H1 (cell line): ENCODE measurements at regions not wholly inside any gene's neighbourhood (a gene's known extent, or its start where the extent isn't known, plus 50 kb on each side); places are given as distances from the start of the nearest gene placed in this dataset.

Experiments used
- CTCF ChIA-PET: fragments of 300-600 bp; sonication (Branson Sonifier 250); formaldehyde crosslinking; loops from one replicate; lab custom pipeline; 2021; ENCODE audit not compliant: partially characterized antibody; lab: Charles Lee
- POLR2A ChIA-PET: fragments of 300-600 bp; sonication (Branson Sonifier 250); formaldehyde crosslinking; loops from one replicate; lab custom pipeline; 2021; ENCODE audit warnings: inconsistent platforms; ENCODE audit not compliant: partially characterized antibody; lab: Charles Lee
- DNase-seq, 2 experiments: peaks; one replicate each; pipeline versions ENCODE4 v3.0.0 to v3.0.0-alpha.2; 2010 to 2022; ENCODE audit warnings: low spot score in 2 of 2, low read depth in 1 of 2, mixed read lengths in 1 of 2
- FAIRE-seq: peaks from 2 replicates; lab custom pipeline; 2011; peaks lifted over from hg19 to GRCh38; lab: Jason Lieb, UNC
- H2AFZ ChIP-seq: 2 replicates; pipeline ENCODE4 v1.8.1; 2012; ENCODE audit warnings: low read length, inconsistent platforms
- H2AK5ac ChIP-seq: 2 replicates; pipeline ENCODE4 v1.6.1; 2013; ENCODE audit warnings: low read depth, low read length
- H2BK120ac ChIP-seq: replicated peaks from 2 replicates; pipeline ENCODE3; 2013; ENCODE audit warnings: low read depth, low read length, inconsistent platforms
- H2BK12ac ChIP-seq: 2 replicates; pipeline ENCODE4 v1.6.1; 2013; ENCODE audit warnings: low read depth, low read length
- H2BK15ac ChIP-seq: 2 replicates; pipeline ENCODE4 v1.6.1; 2013; ENCODE audit warnings: low read length
- H2BK20ac ChIP-seq: 2 replicates; pipeline ENCODE4 v1.6.1; 2013; ENCODE audit warnings: low read length
- H2BK5ac ChIP-seq: 2 replicates; pipeline ENCODE4 v1.6.1; 2013; ENCODE audit warnings: low read depth, low read length
- H3K14ac ChIP-seq: 2 replicates; pipeline ENCODE4 v1.6.1; 2013; ENCODE audit warnings: inconsistent platforms; ENCODE audit not compliant: insufficient read length
- H3K18ac ChIP-seq: 2 replicates; pipeline ENCODE4 v1.6.1; 2013; ENCODE audit warnings: low read length; ENCODE audit errors: extremely low read depth
- H3K23ac ChIP-seq: 2 replicates; pipeline ENCODE4 v1.6.1; 2013; ENCODE audit warnings: inconsistent platforms; ENCODE audit not compliant: insufficient read length
- H3K23me2 ChIP-seq: 2 replicates; pipeline ENCODE4 v1.6.1; 2013; ENCODE audit warnings: low read depth, low read length
- H3K27ac ChIP-seq: 2 replicates; pipeline ENCODE4 v1.6.1; 2011; ENCODE audit warnings: low read depth, low read length, inconsistent platforms
- H3K27me3 ChIP-seq, 4 experiments: replicated peaks in 1 of 4; 1 replicate in 1 of 4; 2 replicates in 3 of 4; pipeline versions ENCODE4 v1.6.1 to v1.8.1; 2011 to 2013; ENCODE audit warnings: low read length in 3 of 4, mild to moderate bottlenecking in 3 of 4, inconsistent platforms in 2 of 4, mixed read lengths in 2 of 4, moderate library complexity in 1 of 4; ENCODE audit not compliant: control insufficient read depth in 3 of 4, insufficient read depth in 3 of 4; ENCODE audit errors: extremely low read depth in 1 of 4
- H3K36me3 ChIP-seq, 4 experiments: 2 replicates each; pipeline versions ENCODE4 v1.6.1 to v1.8.1; 2011 to 2013; ENCODE audit warnings: mild to moderate bottlenecking in 4 of 4, low read length in 3 of 4, moderate library complexity in 2 of 4, control low read depth in 1 of 4, inconsistent platforms in 1 of 4; ENCODE audit not compliant: insufficient read depth in 4 of 4, control insufficient read depth in 2 of 4
- H3K4ac ChIP-seq: replicated peaks from 2 replicates; pipeline ENCODE3; 2013; ENCODE audit warnings: low read length, low read depth, mixed read lengths, inconsistent platforms; ENCODE audit not compliant: insufficient read length
- H3K4me1 ChIP-seq, 4 experiments: replicated peaks in 1 of 4; 1 replicate in 1 of 4; 2 replicates in 3 of 4; pipeline versions ENCODE4 v1.6.1 to v1.8.1; 2011 to 2013; ENCODE audit warnings: low read length in 3 of 4, inconsistent platforms in 2 of 4, mixed read lengths in 1 of 4; ENCODE audit not compliant: insufficient read depth in 4 of 4, control insufficient read depth in 3 of 4
- H3K4me2 ChIP-seq, 2 experiments: 2 replicates each; pipeline versions ENCODE4 v1.6.1 to v1.8.1; 2011 to 2013; ENCODE audit warnings: low read depth in 2 of 2, low read length in 2 of 2, control low read depth in 1 of 2, inconsistent platforms in 1 of 2, mild to moderate bottlenecking in 1 of 2; ENCODE audit not compliant: insufficient read depth in 1 of 2
- H3K4me3 ChIP-seq, 4 experiments: fragments of 200-600, 300-600 bp in 1 of 4; sonication (generic), shearing (Covaris generic), sonication (Bioruptor Twin) in 1 of 4; 2 replicates each; pipeline versions ENCODE4 v1.5.1 to v1.8.1; 2011 to 2016; ENCODE audit warnings: low read length in 4 of 4, low read depth in 3 of 4, control low read depth in 2 of 4, inconsistent platforms in 2 of 4, mild to moderate bottlenecking in 2 of 4, mixed read lengths in 1 of 4, moderate library complexity in 1 of 4; ENCODE audit not compliant: insufficient read depth in 2 of 4; ENCODE audit errors: extremely low read depth in 1 of 4
- H3K56ac ChIP-seq: replicated peaks from 2 replicates; pipeline ENCODE3; 2013; ENCODE audit warnings: low read depth, mild to moderate bottlenecking, mixed read lengths, low read length, inconsistent platforms; ENCODE audit not compliant: insufficient read length
- H3K79me1 ChIP-seq: 2 replicates; pipeline ENCODE4 v1.6.1; 2013; ENCODE audit warnings: low read depth, low read length, control low read depth
- H3K79me2 ChIP-seq, 2 experiments: 2 replicates each; pipeline versions ENCODE4 v1.6.1 to v1.8.1; 2012 to 2013; ENCODE audit warnings: low read length in 2 of 2, mild to moderate bottlenecking in 2 of 2, inconsistent platforms in 1 of 2; ENCODE audit not compliant: insufficient read depth in 2 of 2, control insufficient read depth in 1 of 2
- H3K9ac ChIP-seq, 4 experiments: replicated peaks in 1 of 4; 1 replicate in 1 of 4; 2 replicates in 3 of 4; pipeline versions ENCODE4 v1.6.1 to v1.8.1; 2011 to 2013; ENCODE audit warnings: low read depth in 3 of 4, low read length in 3 of 4, control low read depth in 2 of 4, mild to moderate bottlenecking in 2 of 4, moderate library complexity in 2 of 4, inconsistent platforms in 1 of 4; ENCODE audit errors: extremely low read depth in 1 of 4
- H3K9me3 ChIP-seq, 2 experiments: 2 replicates each; pipeline versions ENCODE4 v1.6.1 to v1.8.1; 2012 to 2013; ENCODE audit warnings: mild to moderate bottlenecking in 2 of 2, moderate library complexity in 2 of 2, control low read depth in 1 of 2, inconsistent platforms in 1 of 2, low read depth in 1 of 2, low read length in 1 of 2, mixed read lengths in 1 of 2; ENCODE audit not compliant: insufficient read depth in 2 of 2
- H4K20me1 ChIP-seq, 2 experiments: replicated peaks in 1 of 2; 2 replicates each; pipeline versions ENCODE3 to v1.8.1; 2011 to 2013; ENCODE audit warnings: inconsistent platforms in 2 of 2, low read length in 2 of 2, mild to moderate bottlenecking in 1 of 2; ENCODE audit not compliant: insufficient read depth in 2 of 2, control insufficient read depth in 1 of 2
- H4K5ac ChIP-seq: 2 replicates; pipeline ENCODE4 v1.6.1; 2013; ENCODE audit warnings: low read length, low read depth, mixed read lengths, inconsistent platforms; ENCODE audit not compliant: insufficient read length
- H4K8ac ChIP-seq: 2 replicates; pipeline ENCODE4 v1.8.0; 2013; ENCODE audit warnings: mild to moderate bottlenecking, moderate library complexity, low read length, inconsistent platforms; ENCODE audit not compliant: insufficient read depth; ENCODE audit errors: extremely low read depth
- H4K91ac ChIP-seq: replicated peaks from 2 replicates; pipeline ENCODE3; 2013; ENCODE audit warnings: low read length, mixed read lengths, inconsistent platforms; ENCODE audit not compliant: insufficient read length
- HDAC6 ChIP-seq: IDR thresholded peaks from one replicate; pipeline ENCODE4 v1.7.1; 2012; ENCODE audit warnings: low read depth, mild to moderate bottlenecking, inconsistent platforms, low read length, moderate library complexity
- MAFK ChIP-seq: IDR thresholded peaks from 2 replicates; pipeline ENCODE4 v1.6.1; 2012; ENCODE audit warnings: low read depth, mild to moderate bottlenecking, improper control_type of control experiment, low read length
- WGBS, 2 experiments: shearing (Covaris generic) in 1 of 2; methylation state at CpG; one replicate each; pipeline versions ENCODE4 v1.1.6 to v1.1.7; 2013 to 2015; ENCODE audit warnings: low lambda C conversion rate in 2 of 2, mixed read lengths in 2 of 2, inconsistent platforms in 1 of 2, low coverage in 1 of 2, missing lambda C conversion rate in 1 of 2; ENCODE audit not compliant: insufficient replicate concordance in 2 of 2, insufficient coverage in 1 of 2, insufficient read length in 1 of 2; ENCODE audit errors: extremely low coverage in 1 of 2, missing lambda C conversion rate in 1 of 2; 5-methylcytosine and 5-hydroxymethylcytosine counted together
- TF ChIP-seq, protein P1 (sequence below): IDR thresholded peaks from 2 replicates; pipeline ENCODE4 v1.6.1; 2012; ENCODE audit warnings: inconsistent platforms

DNA sequence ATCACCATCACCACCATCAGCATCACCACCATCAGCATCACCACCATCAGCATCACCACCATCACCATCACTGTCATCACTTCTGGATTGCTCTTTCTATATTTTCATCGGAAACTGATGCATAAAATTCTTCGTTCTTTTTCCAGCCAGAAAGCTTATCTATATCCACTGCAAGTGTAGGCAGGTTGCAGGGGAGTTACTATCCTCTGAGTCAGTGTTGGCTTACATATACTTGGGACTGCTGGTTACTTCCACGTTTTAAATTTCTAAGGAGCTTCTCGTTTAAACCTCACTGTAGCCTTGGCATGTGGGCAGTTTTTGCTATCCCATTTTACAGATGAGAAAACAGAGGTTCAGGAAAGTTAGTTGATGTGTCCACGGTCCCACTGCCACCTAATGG lies 66.1 kb downstream of the FOXL3 start:
- no peak overlapping the region for H4K8ac ChIP-seq
- H3K18ac ChIP-seq = no peak overlapping the region
- H3K9ac ChIP-seq = no peak overlapping the region
- H4K5ac ChIP-seq = no peak overlapping the region
- H3K4me3 ChIP-seq = no peak overlapping the region
- H3K4me2 ChIP-seq = no peak overlapping the region
- no peaks in the 10 kb centered on the region for H3K27me3 ChIP-seq
- H2BK15ac ChIP-seq = no peak overlapping the region
- no peak overlapping the region for H2AK5ac ChIP-seq
- H3K4me1 ChIP-seq = no peaks in the 10 kb centered on the region; a peak in 3 of 7 replicates
- H3K56ac ChIP-seq = no peak overlapping the region
- FAIRE-seq (no peak), DNase-seq (no peak)
- H2AFZ ChIP-seq = no peak overlapping the region
- no peak overlapping the region for H2BK12ac ChIP-seq
- H3K9me3 ChIP-seq = peaks cover 2 to 3% of the 10 kb centered on the region in 2 experiments; a peak in 1 of 4 replicates
- H3K23me2 ChIP-seq = peaks cover 6% of the 10 kb centered on the region; the same call in 1 of the 2 replicates
- H2BK5ac ChIP-seq = no peak overlapping the region
- H3K23ac ChIP-seq = no peak overlapping the region
- no peak overlapping the region for H2BK120ac ChIP-seq
- no peaks in the 10 kb centered on the region for H3K79me2 ChIP-seq
- no peaks in the 10 kb centered on the region for H3K36me3 ChIP-seq
- H3K27ac ChIP-seq = no peak overlapping the region
- WGBS, 2 experiments = 87% methylated on average over 5 of the region's 5 CpGs; no CpG with 5 or more reads in 1 of the 2 experiments
- no peak overlapping the region for H3K14ac ChIP-seq
- POLR2A ChIA-PET = no interaction called here
- no peak overlapping the region for H4K91ac ChIP-seq
- H4K20me1 ChIP-seq = peaks cover 0 to 3% of the 10 kb centered on the region in 2 experiments
- H3K4ac ChIP-seq = no peak overlapping the region
- no peak for TF ChIP-seq MAFK
- no peak for TF ChIP-seq HDAC6
- TF ChIP-seq, protein P1, sequence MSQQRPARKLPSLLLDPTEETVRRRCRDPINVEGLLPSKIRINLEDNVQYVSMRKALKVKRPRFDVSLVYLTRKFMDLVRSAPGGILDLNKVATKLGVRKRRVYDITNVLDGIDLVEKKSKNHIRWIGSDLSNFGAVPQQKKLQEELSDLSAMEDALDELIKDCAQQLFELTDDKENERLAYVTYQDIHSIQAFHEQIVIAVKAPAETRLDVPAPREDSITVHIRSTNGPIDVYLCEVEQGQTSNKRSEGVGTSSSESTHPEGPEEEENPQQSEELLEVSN = no peak
- CTCF ChIA-PET = interaction anchor here (0.6 kb wide), 1 partner anchor 93 kb away, joined by 3 read pairs; no protein-coding TSS in a partner anchor
- no peak overlapping the region for H2BK20ac ChIP-seq
- H3K79me1 ChIP-seq = no peaks in the 10 kb centered on the region
